HG03135 (cell line): ENCODE measurements at regions not wholly inside any gene's neighbourhood (a gene's known extent, or its start where the extent isn't known, plus 50 kb on each side); places are given as distances from the start of the nearest gene placed in this dataset.
"Not testable (repeated sequence)": the region's sequence is repeated elsewhere in the genome, so short reads cannot be mapped to it uniquely, and the experiment has no call there.

Experiments used
- ATAC-seq: cut with Tn5 transposase; IDR thresholded peaks from one replicate; pipeline ENCODE4 v1.9.1; 2021; ENCODE audit warnings: mild to moderate bottlenecking, moderate library complexity; ENCODE audit not compliant: unreplicated experiment

- ATAC-seq: no peak
These were observed 278.5 kb downstream of the NOVA1 start for GRCh38 chr14:26319139-26319864.

DNA sequence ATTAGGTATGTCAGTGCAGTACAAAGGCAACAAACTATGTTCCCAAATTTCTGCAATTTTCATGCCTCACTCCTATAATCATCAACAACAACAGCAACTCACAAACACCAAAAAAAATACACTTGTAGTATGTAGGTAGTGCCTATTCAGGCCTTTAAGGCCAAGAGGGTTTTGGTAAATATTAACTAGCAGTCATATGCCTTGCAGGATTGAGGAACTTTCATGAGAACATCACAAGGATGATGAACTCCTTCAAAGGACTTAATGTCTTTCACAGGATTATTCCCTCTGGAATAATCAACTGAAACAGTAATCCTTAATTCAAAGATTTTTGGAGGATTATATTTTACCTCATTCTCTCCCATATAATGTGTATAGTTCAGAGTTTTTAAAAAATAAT is 293.8 kb downstream of the NOVA1 start:
- no peak for ATAC-seq

- no peak for ATAC-seq
These were observed 303.9 kb downstream of the NOVA1 start for GRCh38 chr14:26293909-26294308.

DNA sequence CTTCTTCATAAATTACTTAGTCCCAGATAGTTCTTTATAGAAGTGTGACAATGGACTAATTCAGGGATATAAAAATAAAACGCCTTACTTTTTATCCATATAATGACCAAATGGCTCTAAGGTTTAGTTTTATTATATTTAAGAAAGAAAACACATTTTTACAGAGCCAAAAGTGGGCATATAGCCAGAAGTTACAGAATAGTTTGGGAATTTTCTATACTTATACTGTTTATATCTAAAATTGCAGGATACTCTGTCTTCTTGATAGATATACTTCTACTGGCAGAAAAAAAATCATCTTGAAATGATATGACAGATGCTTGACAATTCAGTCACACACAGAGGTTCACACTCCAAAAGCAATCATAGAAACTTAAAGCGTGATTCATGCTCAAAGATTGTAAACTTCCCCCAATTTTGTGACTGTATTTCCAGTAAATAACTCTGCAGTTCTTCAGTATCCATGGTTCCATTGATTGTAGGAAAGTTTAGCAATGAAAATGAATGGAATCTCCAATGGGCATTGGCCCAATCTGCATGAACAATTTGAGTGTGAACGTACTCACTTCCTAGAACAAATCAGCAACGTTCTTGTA is 307.8 kb downstream of the NOVA1 start:
- ATAC-seq: no peak

GRCh38 chr14:26286913-26287205 is 311.0 kb downstream of the NOVA1 start:
- ATAC-seq: no peak

- ATAC-seq: no peak
These were observed 311.5 kb downstream of the NOVA1 start for GRCh38 chr14:26286081-26286912.

- ATAC-seq: no peak
These were observed 315.3 kb downstream of the NOVA1 start for GRCh38 chr14:26282578-26282977.

DNA sequence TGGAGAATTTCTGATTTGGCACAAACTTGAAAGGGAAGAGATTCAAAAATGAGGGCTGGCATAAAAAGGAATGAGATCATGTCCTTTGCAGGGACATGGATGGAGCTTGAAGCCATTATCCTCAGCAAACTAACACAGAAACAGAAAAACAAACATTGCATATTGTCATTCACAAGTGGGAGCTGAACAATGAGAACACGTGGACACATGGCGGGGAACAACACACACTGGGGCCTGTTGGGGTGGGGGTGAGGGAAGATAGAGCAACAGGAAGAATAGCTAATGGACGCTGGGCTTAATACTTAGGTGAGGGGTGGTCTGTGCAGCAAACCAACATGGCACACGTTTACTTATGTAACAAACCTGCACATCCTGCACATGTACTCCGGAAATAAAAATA is 315.8 kb downstream of the NOVA1 start:
- ATAC-seq: not testable (repeated sequence)

GRCh38 chr14:26281280-26281998 is 316.4 kb downstream of the NOVA1 start:
- no peak for ATAC-seq

GRCh38 chr14:26276757-26277156 is 321.1 kb downstream of the NOVA1 start:
- ATAC-seq: no peak

- no peak for ATAC-seq
These were observed 332.6 kb downstream of the NOVA1 start for GRCh38 chr14:26265170-26265685.

DNA sequence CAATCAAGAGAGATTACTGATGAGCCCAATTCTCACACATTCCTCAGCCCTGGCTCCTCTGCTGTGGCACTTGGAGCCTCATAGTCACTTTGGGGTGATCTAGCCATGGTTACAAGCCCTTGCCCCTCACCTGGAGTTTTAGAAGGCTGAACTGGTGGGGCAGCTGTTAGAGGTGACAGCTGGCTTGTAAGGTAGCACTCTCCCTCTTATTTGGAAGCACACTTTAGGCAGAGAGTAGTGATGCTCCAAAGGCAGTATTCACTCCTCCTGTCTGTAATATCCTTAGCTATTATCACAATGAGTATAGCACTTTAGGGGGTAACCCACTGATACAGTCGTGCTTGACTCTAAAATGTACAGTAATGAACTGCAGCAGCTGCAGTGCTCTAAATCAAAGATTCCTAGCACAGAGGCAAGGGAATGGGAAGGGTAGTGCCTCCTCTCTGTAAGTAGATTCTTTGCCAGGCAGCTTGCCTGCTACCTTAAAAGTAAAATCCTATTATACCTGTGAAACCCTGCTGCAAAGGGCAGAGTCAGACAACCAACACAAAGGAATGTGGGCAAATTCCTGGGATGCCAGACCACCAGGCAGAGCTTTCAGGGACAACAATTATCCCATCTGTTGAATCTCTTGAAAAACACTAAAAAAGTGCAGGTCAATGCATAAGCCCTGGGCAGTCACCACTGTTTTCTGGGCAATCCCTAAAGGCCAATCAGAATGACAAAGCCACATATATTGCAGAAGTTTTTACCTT is 336.3 kb downstream of the NOVA1 start:
- no peak for ATAC-seq

DNA sequence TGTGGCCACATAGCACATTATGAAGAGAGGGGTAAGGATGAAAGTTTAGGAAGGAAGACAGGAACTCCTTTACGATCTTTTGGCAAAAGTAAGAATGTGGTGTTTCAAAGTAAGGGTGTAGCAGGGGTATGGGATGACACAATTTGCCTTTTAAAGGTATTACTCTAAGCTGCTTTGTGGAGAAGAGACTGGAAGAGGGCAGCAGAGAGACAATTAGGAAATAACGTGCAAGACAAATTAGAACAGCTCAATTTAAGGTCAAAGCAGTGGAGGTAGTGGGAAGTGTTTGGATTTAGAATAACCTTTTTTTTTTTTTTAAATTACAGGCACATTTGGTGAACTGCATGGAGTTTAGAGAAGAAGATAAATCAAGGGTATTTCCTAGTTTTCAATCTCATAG is 342.6 kb downstream of the NOVA1 start:
- no peak for ATAC-seq

GRCh38 chr14:26252176-26252575 is 345.7 kb downstream of the NOVA1 start:
- ATAC-seq: no peak

DNA sequence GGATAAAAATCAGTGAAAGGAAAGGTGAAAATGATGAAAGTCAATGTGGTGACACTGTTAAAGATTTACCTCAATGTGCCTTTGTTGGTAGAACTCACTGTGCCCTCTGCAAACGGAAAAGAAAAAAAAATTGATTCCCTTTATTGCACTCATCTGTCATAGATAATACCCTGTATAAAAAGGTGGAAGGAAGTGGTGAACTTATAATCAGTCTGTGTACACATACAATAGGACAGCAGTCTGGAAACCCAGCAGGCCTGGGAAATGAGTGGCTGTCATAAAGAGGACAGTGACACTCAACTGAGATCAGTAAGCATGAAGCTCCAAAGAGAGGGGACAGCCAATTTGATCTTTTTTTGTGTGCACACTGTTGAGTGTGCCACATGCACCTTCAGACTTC is 364.7 kb downstream of the NOVA1 start:
- no peak for ATAC-seq

DNA sequence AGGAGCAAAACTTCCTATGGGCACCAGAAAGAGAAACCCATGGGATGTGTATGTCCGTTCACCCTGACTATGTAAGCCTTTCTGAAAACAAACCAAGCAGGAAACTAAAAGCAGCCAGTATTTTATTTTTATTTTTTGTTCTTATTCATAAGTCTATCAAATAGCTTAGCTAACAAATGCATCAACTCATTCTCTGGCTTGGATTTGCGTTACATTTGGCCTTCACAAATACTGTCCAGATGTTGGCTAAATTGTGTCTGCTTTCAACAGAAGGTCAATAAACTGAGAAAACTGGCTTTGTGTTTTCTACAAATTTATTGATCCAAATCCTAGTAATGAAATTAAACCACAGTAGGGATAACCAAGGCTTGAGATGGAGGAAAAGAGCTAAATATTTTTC is 379.0 kb downstream of the NOVA1 start:
- ATAC-seq: no peak

DNA sequence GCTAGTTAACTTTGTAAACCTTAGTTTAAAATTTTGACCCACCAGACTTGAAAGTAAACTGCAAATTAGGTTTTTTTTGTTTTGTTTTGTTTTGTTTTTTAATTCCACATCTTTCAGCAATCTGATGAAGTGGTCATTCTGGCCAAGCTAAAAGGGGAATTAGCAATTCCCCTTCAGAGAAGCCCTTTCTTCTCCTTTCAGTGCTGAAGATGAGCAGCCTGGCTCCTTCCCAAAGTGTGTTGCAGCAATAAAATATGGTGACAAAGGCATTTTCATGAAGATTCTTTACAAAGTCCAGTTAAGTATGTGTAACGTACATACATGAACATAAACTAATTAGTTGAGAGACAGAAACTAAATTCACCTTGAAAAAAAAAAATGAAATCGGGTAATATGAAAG is 380.1 kb downstream of the NOVA1 start:
- ATAC-seq: no peak

DNA sequence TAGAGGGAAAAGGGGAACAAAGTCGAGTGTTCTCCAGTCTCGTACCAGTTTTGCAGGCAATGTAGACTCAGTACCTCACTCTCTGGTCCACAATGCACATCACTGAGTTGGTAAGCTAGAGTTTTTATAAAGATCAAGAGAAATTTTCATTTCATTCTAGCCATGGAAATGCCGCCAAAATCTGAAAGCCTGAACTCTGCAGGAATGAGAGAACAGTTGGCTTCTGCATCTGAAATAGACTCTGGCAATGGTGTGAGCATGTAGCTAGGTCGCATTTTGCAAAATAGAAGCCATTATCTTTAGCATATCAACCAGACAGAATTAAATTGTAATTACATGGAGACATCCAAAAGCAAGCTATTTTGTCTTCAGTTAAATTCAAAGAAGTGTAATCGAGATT is 381.0 kb downstream of the NOVA1 start:
- no peak for ATAC-seq

GRCh38 chr14:26213846-26214575 is 383.8 kb downstream of the NOVA1 start:
- ATAC-seq: no peak

GRCh38 chr14:26209699-26210098 is 388.1 kb downstream of the NOVA1 start:
- no peak for ATAC-seq
